Stimulated activated memory B cell treated with anti-CD40 and anti-IgM and Interleukin-4, amounts not matched to agents 10 μg/mL and 1 μg/mL and 100 μg/mL, for 72 hours (primary cell): ENCODE measurements at regions not wholly inside any gene's neighbourhood (a gene's known extent, or its start where the extent isn't known, plus 50 kb on each side); places are given as distances from the start of the nearest gene placed in this dataset.

Experiments used
- ATAC-seq: fragments of 150-1000 bp; cut with Tn5 transposase; 2 replicates; pipeline ENCODE4 v1.10.0; 2021
- H3K27ac Mint-ChIP-seq: one replicate; pipeline ENCODE4 v1.8.0; 2022; ENCODE audit warnings: mild to moderate bottlenecking, mixed read lengths
- H3K27me3 Mint-ChIP-seq: one replicate; pipeline ENCODE4 v1.8.0; 2022; ENCODE audit warnings: mixed read lengths
- H3K36me3 Mint-ChIP-seq: one replicate; pipeline ENCODE4 v1.8.0; 2022; ENCODE audit warnings: mixed read lengths
- H3K4me1 Mint-ChIP-seq: one replicate; pipeline ENCODE4 v1.8.0; 2022; ENCODE audit warnings: mixed read lengths
- H3K4me3 Mint-ChIP-seq: one replicate; pipeline ENCODE4 v1.8.0; 2022; ENCODE audit warnings: mild to moderate bottlenecking, moderate library complexity, mixed read lengths
- H3K9me3 Mint-ChIP-seq: one replicate; pipeline ENCODE4 v1.8.0; 2022; ENCODE audit warnings: mixed read lengths

GRCh38 chr16:85171004-85171758 is 58.9 kb upstream of the CIBAR2 start:
- no peak for ATAC-seq

DNA sequence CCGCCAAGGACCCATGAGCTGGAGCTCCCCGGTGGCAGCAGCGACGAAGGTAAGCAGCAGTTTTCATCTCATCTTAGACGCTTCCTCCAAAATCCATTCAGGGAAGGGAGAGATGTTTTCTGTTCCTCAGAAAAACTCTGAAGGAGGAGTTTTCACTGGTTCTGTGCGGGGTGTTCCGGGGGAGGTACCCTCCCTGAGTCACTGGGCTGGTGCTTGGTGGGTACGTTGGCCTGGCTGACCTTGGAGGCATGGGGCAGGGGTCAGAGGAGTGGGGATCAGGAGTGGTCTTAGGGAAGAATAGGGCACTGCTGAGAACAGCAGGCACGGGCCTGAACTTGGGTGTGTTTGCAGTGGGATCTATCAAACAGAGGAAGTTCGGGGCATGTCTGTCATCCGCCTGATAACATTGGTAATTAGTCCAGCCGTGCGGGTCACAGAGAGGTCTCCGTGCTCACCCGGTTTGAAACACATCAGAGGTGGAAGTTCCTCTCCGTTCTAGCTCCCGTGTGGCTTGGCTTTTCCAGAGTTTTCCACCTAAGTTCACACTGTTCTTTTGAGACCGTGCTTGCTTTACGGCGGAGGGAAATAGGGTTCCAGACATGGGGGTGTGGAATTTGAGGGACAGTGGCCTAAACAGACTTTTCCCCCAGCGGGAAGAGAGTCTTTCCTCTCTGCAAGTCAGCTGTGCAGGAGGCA is 59.6 kb upstream of the CIBAR2 start:
- H3K27me3 Mint-ChIP-seq: peaks cover 88% of the 10 kb centered on the region
- no peak overlapping the region for H3K27ac Mint-ChIP-seq
- no peaks in the 10 kb centered on the region for H3K36me3 Mint-ChIP-seq
- no peaks in the 10 kb centered on the region for H3K9me3 Mint-ChIP-seq
- ATAC-seq: no peak
- peaks cover 7% of the 10 kb centered on the region for H3K4me1 Mint-ChIP-seq
- no peak overlapping the region for H3K4me3 Mint-ChIP-seq

More at GRCh38 chr16:85171004-85171758, 58.9 kb upstream of the CIBAR2 start:
- Mint-ChIP-seq H3K27me3 (peaks cover 87% of the 10 kb centered on the region), H3K4me1 (peaks cover 7% of the 10 kb centered on the region), H3K4me3 (no peak overlapping the region), H3K36me3 (no peaks in the 10 kb centered on the region), H3K9me3 (no peaks in the 10 kb centered on the region), H3K27ac (no peak overlapping the region)

- no peaks in the 10 kb centered on the region for H3K9me3 Mint-ChIP-seq
- H3K4me1 Mint-ChIP-seq: peaks cover 7% of the 10 kb centered on the region
- H3K36me3 Mint-ChIP-seq: no peaks in the 10 kb centered on the region
- no peak for ATAC-seq
- H3K27ac Mint-ChIP-seq: no peak overlapping the region
- no peak overlapping the region for H3K4me3 Mint-ChIP-seq
- H3K27me3 Mint-ChIP-seq: peaks cover 88% of the 10 kb centered on the region
Observed at GRCh38 chr16:85172455-85173145, 60.3 kb upstream of the CIBAR2 start.

GRCh38 chr16:85173146-85173980 is 61.1 kb upstream of the CIBAR2 start:
- H3K9me3 Mint-ChIP-seq: no peaks in the 10 kb centered on the region
- no peaks in the 10 kb centered on the region for H3K36me3 Mint-ChIP-seq
- H3K27me3 Mint-ChIP-seq: peaks cover 88% of the 10 kb centered on the region
- H3K4me1 Mint-ChIP-seq: peaks cover 7% of the 10 kb centered on the region
- no peak for ATAC-seq
- no peak overlapping the region for H3K4me3 Mint-ChIP-seq
- H3K27ac Mint-ChIP-seq: no peak overlapping the region

GRCh38 chr16:85173981-85174751 is 61.9 kb upstream of the CIBAR2 start:
- ATAC-seq: no peak
- Mint-ChIP-seq H3K4me3 (no peak overlapping the region), H3K36me3 (no peaks in the 10 kb centered on the region), H3K27me3 (peaks cover 85% of the 10 kb centered on the region), H3K27ac (no peak overlapping the region), H3K4me1 (peaks cover 7% of the 10 kb centered on the region), H3K9me3 (no peaks in the 10 kb centered on the region)

GRCh38 chr16:85174871-85175723 is 62.8 kb upstream of the CIBAR2 start:
- Mint-ChIP-seq H3K27ac (no peak overlapping the region), H3K9me3 (no peaks in the 10 kb centered on the region), H3K36me3 (no peaks in the 10 kb centered on the region), H3K4me1 (peaks cover 7% of the 10 kb centered on the region), H3K4me3 (no peak overlapping the region), H3K27me3 (peaks cover 85% of the 10 kb centered on the region)
- ATAC-seq: no peak

DNA sequence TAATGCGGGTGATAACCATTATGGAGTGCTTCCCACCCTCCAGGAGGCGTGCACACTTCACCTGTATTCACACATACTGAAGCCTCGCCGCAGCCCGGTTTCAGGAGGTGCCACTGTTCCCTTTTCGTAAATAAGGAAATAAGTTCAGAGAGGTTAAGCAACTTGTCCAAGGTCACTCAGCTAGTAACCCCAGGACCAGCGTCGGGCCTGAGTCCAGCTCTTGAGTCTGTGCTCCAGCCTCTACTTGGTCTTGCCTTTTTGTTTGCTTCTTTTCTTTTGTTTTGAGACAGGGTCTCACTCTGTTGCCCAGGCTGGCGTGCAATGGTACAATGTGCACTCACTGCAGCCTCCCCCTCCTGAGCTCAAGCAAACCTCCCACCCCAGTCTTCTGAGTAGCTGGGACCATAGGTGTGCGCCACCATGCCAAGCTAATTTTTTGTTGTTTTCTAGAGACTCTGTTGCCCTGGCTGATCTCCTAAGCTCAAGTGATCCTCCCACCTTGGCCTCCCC is 63.5 kb upstream of the CIBAR2 start:
- Mint-ChIP-seq H3K9me3 (no peaks in the 10 kb centered on the region), H3K27ac (no peak overlapping the region), H3K4me1 (peaks cover 7% of the 10 kb centered on the region), H3K36me3 (no peaks in the 10 kb centered on the region), H3K27me3 (peaks cover 79% of the 10 kb centered on the region), H3K4me3 (no peak overlapping the region)
- ATAC-seq: no peak

- H3K27me3 Mint-ChIP-seq: peaks cover 69% of the 10 kb centered on the region
- no peaks in the 10 kb centered on the region for H3K36me3 Mint-ChIP-seq
- no peak overlapping the region for H3K4me3 Mint-ChIP-seq
- no peaks in the 10 kb centered on the region for H3K9me3 Mint-ChIP-seq
- H3K27ac Mint-ChIP-seq: no peak overlapping the region
- H3K4me1 Mint-ChIP-seq: peaks cover 3% of the 10 kb centered on the region
- no peak for ATAC-seq
Observed at GRCh38 chr16:85176541-85177447, 64.5 kb upstream of the CIBAR2 start.

DNA sequence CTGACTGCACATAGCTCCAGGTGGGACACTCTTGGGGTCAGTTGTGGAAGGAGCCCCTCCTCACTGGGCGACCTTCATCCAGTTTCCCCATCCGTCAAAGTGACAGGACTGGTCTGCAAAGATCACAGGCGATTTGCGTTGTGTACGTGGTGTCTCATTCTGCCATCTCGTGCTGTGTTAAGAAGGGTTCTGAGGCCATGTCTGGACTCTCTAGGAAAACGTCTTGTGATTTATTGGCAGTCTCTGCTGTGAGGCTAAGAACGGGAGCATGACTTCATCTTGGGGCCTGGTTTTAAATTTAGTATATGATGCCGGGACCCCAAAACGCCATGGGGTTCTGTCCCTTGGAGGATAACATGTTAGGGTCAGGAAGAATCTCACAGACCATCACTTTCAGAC is 65.2 kb upstream of the CIBAR2 start:
- Mint-ChIP-seq H3K9me3 (no peaks in the 10 kb centered on the region), H3K36me3 (no peaks in the 10 kb centered on the region), H3K4me3 (no peak overlapping the region), H3K27me3 (peaks cover 64% of the 10 kb centered on the region), H3K27ac (no peak overlapping the region), H3K4me1 (no peaks in the 10 kb centered on the region)
- no peak for ATAC-seq

DNA sequence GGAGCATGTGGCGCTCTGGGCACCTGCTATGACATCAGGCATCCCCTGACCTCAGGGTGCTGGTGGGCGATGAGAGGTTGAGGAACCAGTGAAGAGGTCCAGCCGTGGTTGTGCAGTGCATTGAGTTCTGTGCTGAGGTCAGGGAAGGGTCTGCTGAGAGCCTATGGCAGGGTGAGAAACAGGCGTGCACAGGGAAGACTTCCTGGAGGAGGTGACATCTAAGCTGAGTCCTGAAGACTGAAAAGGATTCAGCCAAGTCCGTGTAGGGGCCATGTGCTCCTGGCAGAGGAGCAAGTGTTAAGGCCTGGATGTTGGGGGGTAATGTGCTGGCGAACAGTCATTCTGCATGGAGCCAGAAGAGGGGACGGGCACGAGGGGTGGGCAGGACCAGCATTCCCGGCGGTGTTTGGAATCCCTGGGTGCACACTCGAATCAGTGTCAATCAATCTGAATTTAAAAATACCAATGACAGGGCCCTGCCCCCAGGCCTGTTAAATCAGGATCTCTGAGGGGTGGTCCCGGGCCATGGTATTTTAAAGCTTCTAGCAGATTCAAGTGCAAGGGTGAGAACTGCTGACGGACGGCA is 65.8 kb upstream of the CIBAR2 start:
- Mint-ChIP-seq H3K4me1 (no peaks in the 10 kb centered on the region), H3K4me3 (no peak overlapping the region), H3K9me3 (peaks cover 3% of the 10 kb centered on the region), H3K27me3 (peaks cover 64% of the 10 kb centered on the region), H3K27ac (no peak overlapping the region), H3K36me3 (no peaks in the 10 kb centered on the region)
- ATAC-seq: no peak

DNA sequence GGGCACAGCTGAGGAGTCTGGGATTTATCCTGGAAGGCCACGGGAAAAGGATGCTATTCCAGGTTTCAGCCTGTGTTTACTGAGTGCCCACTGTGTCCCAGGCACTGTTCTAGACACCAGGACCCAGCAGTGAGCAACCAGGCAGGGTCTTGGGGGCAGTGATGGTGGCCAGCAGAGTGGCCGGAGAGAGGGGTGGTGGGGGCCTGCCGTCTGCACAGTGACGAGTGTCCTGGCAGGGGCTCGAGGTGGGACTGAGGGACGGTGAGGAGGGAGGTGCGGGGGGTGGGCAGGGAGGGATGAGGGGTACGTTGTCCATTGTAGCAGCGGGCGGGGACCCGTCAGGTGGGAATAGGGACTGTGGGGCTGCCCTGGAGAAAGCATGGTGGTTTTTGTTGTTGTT is 66.3 kb upstream of the CIBAR2 start:
- Mint-ChIP-seq H3K4me1 (no peaks in the 10 kb centered on the region), H3K27me3 (peaks cover 64% of the 10 kb centered on the region), H3K9me3 (peaks cover 6% of the 10 kb centered on the region), H3K27ac (no peak overlapping the region), H3K4me3 (no peak overlapping the region), H3K36me3 (no peaks in the 10 kb centered on the region)
- no peak for ATAC-seq

DNA sequence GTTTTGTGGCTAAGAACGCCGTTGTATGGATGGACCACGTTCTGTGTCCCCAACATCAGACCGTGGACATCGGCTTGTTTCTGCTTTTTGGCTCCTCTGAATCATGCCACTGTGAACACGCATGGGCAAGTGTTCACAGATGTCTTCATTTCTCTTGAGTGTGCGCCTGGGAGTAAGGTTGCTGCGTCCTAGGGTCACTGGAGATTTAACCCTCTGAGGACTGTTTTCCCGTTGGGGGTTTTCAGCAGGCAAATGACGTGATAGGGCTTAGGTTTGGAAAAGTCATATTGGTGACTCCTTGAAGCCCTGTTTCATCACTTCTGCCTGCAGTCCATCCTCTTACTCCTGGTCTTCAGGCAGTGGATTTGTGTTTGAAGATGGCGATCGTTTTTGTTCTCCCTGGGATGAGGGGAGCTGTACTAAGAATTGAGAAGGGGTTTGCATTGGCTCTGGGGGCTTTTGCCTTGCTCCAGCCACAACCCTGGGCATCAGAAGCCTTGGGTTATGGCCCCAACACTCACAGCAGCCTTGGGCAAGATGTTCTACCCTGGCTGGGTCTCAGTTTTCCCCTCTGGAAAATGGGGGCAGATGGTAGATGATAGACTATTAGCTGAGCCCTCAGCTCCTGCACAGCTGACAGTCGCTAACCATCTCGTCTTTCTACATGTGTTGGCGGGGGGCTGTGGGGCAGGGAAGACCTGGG is 67.2 kb upstream of the CIBAR2 start:
- Mint-ChIP-seq H3K27ac (no peak overlapping the region), H3K4me1 (no peaks in the 10 kb centered on the region), H3K4me3 (no peak overlapping the region), H3K27me3 (peaks cover 57% of the 10 kb centered on the region), H3K9me3 (peaks cover 7% of the 10 kb centered on the region), H3K36me3 (no peaks in the 10 kb centered on the region)
- no peak for ATAC-seq
